SK-N-SH (cell line): ENCODE measurements at regions not wholly inside any gene's neighbourhood (a gene's known extent, or its start where the extent isn't known, plus 50 kb on each side); places are given as distances from the start of the nearest gene placed in this dataset.
"Not testable (repeated sequence)": the region's sequence is repeated elsewhere in the genome, so short reads cannot be mapped to it uniquely, and the experiment has no call there.

Experiments
- CTCF ChIA-PET: fragments of 300-600, 350-600 bp; formaldehyde crosslinking; extraction: SDS; loops from one replicate; lab custom pipeline; 2021; lab: Yijun Ruan, JAX
- POLR2A ChIA-PET: fragments of 350-600 bp; sonication (Branson Sonifier 250); formaldehyde crosslinking; extraction: SDS; loops from one replicate; lab custom pipeline; 2020; ENCODE audit warnings: antibody characterized with exemption, inconsistent platforms; lab: Yijun Ruan, JAX
- DNase-seq: peaks from one replicate; pipeline ENCODE4 v3.0.0; 2012
- H2AFZ ChIP-seq: fragments of 200-600 bp; sonication (generic); 2 replicates; pipeline ENCODE4 v1.8.1; 2016; ENCODE audit warnings: antibody characterized with exemption, mild to moderate bottlenecking, low read depth
- H3F3A ChIP-seq: fragments of 200-600 bp; sonication (generic); replicated peaks from 2 replicates; pipeline ENCODE3; 2016; ENCODE audit warnings: antibody characterized with exemption, mild to moderate bottlenecking; ENCODE audit not compliant: insufficient read depth
- H3K27ac ChIP-seq, 2 experiments: fragments of 200-500 bp in 1 of 2; fragments of 200-600 bp in 1 of 2; sonication (Bioruptor generic) in 1 of 2; sonication (generic), shearing (Covaris generic) in 1 of 2; 2 replicates each; pipeline versions ENCODE4 v1.5.1 to v1.6.1; 2014 to 2016; ENCODE audit warnings: low read depth in 2 of 2, inconsistent platforms in 1 of 2, low read length in 1 of 2, mild to moderate bottlenecking in 1 of 2, mixed read lengths in 1 of 2
- H3K27me3 ChIP-seq: fragments of 200-600 bp; sonication (generic), shearing (Covaris generic); 2 replicates; pipeline ENCODE4 v1.6.1; 2016; ENCODE audit warnings: mixed run types; ENCODE audit not compliant: insufficient read depth
- H3K36me3 ChIP-seq, 2 experiments: fragments of 200-500 bp in 1 of 2; fragments of 200-600 bp in 1 of 2; sonication (Bioruptor generic) in 1 of 2; sonication (generic) in 1 of 2; replicated peaks in 1 of 2; 2 replicates each; pipeline versions ENCODE3 to v1.5.1; 2014 to 2016; ENCODE audit warnings: low read length in 1 of 2, mild to moderate bottlenecking in 1 of 2; ENCODE audit not compliant: insufficient read depth in 2 of 2, control insufficient read depth in 1 of 2
- H3K4me1 ChIP-seq, 2 experiments: fragments of 200-500 bp in 1 of 2; fragments of 200-600 bp in 1 of 2; sonication (Bioruptor generic) in 1 of 2; sonication (generic), shearing (Covaris generic) in 1 of 2; 2 replicates each; pipeline versions ENCODE4 v1.5.1 to v1.6.1; 2014 to 2016; ENCODE audit warnings: low read depth in 1 of 2, low read length in 1 of 2, mixed run types in 1 of 2; ENCODE audit not compliant: insufficient read depth in 2 of 2, control insufficient read depth in 1 of 2
- H3K4me2 ChIP-seq: fragments of 200-600 bp; sonication (generic), shearing (Covaris generic); 2 replicates; pipeline ENCODE4 v1.6.1; 2017; ENCODE audit warnings: mixed run types
- H3K4me3 ChIP-seq, 2 experiments: fragments of 200-500 bp in 1 of 2; fragments of 200-600 bp in 1 of 2; sonication (Bioruptor generic) in 1 of 2; sonication (generic), shearing (Covaris generic) in 1 of 2; 2 replicates each; pipeline versions ENCODE4 v1.5.1 to v1.8.1; 2014 to 2016; ENCODE audit warnings: low read depth in 2 of 2, inconsistent platforms in 1 of 2, low read length in 1 of 2, mild to moderate bottlenecking in 1 of 2, mixed read lengths in 1 of 2, moderate library complexity in 1 of 2
- H3K79me2 ChIP-seq: fragments of 200-600 bp; sonication (generic); 2 replicates; pipeline ENCODE4 v1.8.1; 2017; ENCODE audit warnings: mild to moderate bottlenecking; ENCODE audit not compliant: insufficient read depth
- H3K9ac ChIP-seq: fragments of 200-600 bp; sonication (generic); 2 replicates; pipeline ENCODE4 v1.6.1; 2017; ENCODE audit warnings: mixed run types
- H3K9me2 ChIP-seq: fragments of 200-600 bp; sonication (generic); 2 replicates; pipeline ENCODE4 v1.6.1; 2017; ENCODE audit warnings: mixed run types
- H3K9me3 ChIP-seq: fragments of 200-600 bp; sonication (generic); 2 replicates; pipeline ENCODE4 v1.6.1; 2017; ENCODE audit warnings: mixed run types, mild to moderate bottlenecking, moderate library complexity
- H4K20me1 ChIP-seq: fragments of 200-600 bp; sonication (generic); 2 replicates; pipeline ENCODE4 v1.6.1; 2017; ENCODE audit warnings: mild to moderate bottlenecking, mixed run types; ENCODE audit not compliant: insufficient read depth
- GABPA ChIP-seq: IDR thresholded peaks from 2 replicates; pipeline ENCODE4 v1.4.0; 2012; ENCODE audit warnings: low read depth, mild to moderate bottlenecking
- NFIC ChIP-seq: IDR thresholded peaks from 2 replicates; pipeline ENCODE4 v1.4.0; 2012; ENCODE audit warnings: borderline replicate concordance
- NRF1 ChIP-seq: IDR thresholded peaks from 2 replicates; pipeline ENCODE4 v1.6.1; 2012; ENCODE audit warnings: low read depth, mild to moderate bottlenecking, low read length
- REST ChIP-seq: IDR thresholded peaks from 2 replicates; pipeline ENCODE4 v1.6.1; 2012; ENCODE audit warnings: mild to moderate bottlenecking, low read depth, low read length, moderate library complexity
- RXRA ChIP-seq: IDR thresholded peaks from 2 replicates; pipeline ENCODE4 v1.4.0; 2012; ENCODE audit warnings: low read depth, mild to moderate bottlenecking, borderline replicate concordance
- SIN3A ChIP-seq: IDR thresholded peaks from 2 replicates; pipeline ENCODE4 v1.6.1; 2012; ENCODE audit warnings: low read depth, mild to moderate bottlenecking, low read length, moderate library complexity, borderline replicate concordance
- TCF12 ChIP-seq: IDR thresholded peaks from 2 replicates; pipeline ENCODE4 v1.4.0; 2012
- USF2 ChIP-seq: fragments of 150-350 bp; IDR thresholded peaks from 2 replicates; pipeline ENCODE4 v1.6.1; 2017; ENCODE audit warnings: antibody characterized with exemption, low read length, low read depth, borderline replicate concordance
- YY1 ChIP-seq: IDR thresholded peaks from 2 replicates; pipeline ENCODE4 v1.4.0; 2012; ENCODE audit warnings: low read depth, mild to moderate bottlenecking
- ZBTB33 ChIP-seq: IDR thresholded peaks from 2 replicates; pipeline ENCODE4 v1.4.0; 2012; ENCODE audit warnings: low read depth, borderline replicate concordance
- WGBS: methylation state at CpG from one replicate; pipeline ENCODE4 v1.1.6; 2017; ENCODE audit warnings: low lambda C conversion rate; 5-methylcytosine and 5-hydroxymethylcytosine counted together

GRCh38 chrX:45472968-45473367, 272.3 kb upstream of the DIPK2B start (continued):
- TF ChIP-seq REST (no peak), ZBTB33 (0 out of 2 replicates have a peak, but pooled peaks have one; percentile 33), RXRA (peak; percentile 61; the same call in 1 of the 2 replicates), GABPA (no peak), YY1 (no peak), USF2 (no peak), TCF12 (peak; percentile 84), SIN3A (no peak), NRF1 (no peak), NFIC (peak; percentile 61; the same call in 1 of the 2 replicates)

GRCh38 chrX:45467537-45467936, 266.9 kb upstream of the DIPK2B start:
- H3K4me1 ChIP-seq, H3K9ac ChIP-seq, H3K27ac ChIP-seq, H3F3A ChIP-seq, H3K79me2 ChIP-seq, H4K20me1 ChIP-seq, H3K27me3 ChIP-seq, POLR2A ChIA-PET, H2AFZ ChIP-seq, H3K4me3 ChIP-seq, CTCF ChIA-PET, H3K4me2 ChIP-seq, H3K36me3 ChIP-seq, DNase-seq, H3K9me2 ChIP-seq: not testable (repeated sequence)
- WGBS = 61% methylated on average over 6 of the region's 6 CpGs
- peaks cover 15% of the 10 kb centered on the region for H3K9me3 ChIP-seq

GRCh38 chrX:45455732-45456131, 255.1 kb upstream of the DIPK2B start:
- H3K4me1 ChIP-seq, H3K4me3 ChIP-seq, H3K27ac ChIP-seq, CTCF ChIA-PET, H3K4me2 ChIP-seq, H3K79me2 ChIP-seq, H2AFZ ChIP-seq, H3F3A ChIP-seq, H3K36me3 ChIP-seq, POLR2A ChIA-PET, H3K9me2 ChIP-seq, H3K27me3 ChIP-seq, DNase-seq, H4K20me1 ChIP-seq, H3K9ac ChIP-seq: not testable (repeated sequence)
- 78% methylated on average over 2 of the region's 5 CpGs for WGBS
- peaks cover 16% of the 10 kb centered on the region for H3K9me3 ChIP-seq
